ENCODE measurements at regions not wholly inside any gene's neighbourhood (a gene's known extent, or its start where the extent isn't known, plus 50 kb on each side); places are given as distances from the start of the nearest gene placed in this dataset.

DNA sequence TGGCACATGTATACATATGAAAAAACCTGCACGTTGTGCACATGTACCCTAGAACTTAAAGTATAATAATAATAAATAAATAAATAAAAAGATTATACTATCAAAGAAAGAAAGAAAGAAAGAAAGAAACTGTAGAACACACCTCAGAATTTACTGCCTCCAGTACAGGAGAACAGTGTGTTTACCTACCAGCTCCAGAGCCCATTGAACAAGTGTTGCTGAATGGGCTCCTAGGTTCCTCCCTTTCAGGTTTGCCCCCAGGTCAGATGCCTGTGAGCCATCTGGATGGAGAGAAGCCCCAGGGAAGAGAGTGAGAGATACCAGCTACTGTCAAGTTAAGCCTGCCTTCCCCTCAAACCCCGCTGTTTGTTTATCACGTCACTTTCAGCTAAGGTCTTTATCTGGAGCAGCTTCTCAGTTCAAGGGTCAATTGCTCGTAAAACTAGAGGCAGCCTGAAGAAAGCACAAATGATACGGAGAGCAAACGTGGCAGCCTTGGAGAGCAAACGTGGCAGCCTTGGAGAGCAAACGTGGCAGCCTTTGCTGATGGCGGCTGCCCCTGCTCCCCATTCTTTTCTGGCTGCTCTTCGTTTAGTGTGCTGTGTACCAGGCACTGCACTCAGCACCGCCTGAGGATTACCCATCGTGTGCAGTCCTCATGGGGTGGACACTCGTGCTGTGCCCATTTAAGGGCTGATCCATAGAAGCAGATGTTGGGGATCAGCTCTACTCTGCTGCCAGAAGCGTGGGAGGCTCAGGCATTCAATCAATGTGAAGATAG, 111.7 kb downstream of the ADAMTS15 start:
- TF ChIP-seq, protein P1, sequence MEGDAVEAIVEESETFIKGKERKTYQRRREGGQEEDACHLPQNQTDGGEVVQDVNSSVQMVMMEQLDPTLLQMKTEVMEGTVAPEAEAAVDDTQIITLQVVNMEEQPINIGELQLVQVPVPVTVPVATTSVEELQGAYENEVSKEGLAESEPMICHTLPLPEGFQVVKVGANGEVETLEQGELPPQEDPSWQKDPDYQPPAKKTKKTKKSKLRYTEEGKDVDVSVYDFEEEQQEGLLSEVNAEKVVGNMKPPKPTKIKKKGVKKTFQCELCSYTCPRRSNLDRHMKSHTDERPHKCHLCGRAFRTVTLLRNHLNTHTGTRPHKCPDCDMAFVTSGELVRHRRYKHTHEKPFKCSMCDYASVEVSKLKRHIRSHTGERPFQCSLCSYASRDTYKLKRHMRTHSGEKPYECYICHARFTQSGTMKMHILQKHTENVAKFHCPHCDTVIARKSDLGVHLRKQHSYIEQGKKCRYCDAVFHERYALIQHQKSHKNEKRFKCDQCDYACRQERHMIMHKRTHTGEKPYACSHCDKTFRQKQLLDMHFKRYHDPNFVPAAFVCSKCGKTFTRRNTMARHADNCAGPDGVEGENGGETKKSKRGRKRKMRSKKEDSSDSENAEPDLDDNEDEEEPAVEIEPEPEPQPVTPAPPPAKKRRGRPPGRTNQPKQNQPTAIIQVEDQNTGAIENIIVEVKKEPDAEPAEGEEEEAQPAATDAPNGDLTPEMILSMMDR (IDR thresholded peaks at IDR 0.05) = no peak
- no peak for TF ChIP-seq POLR2A (IDR thresholded peaks at IDR 0.05)
